IMR-90 (cell line): ENCODE measurements at regions not wholly inside any gene's neighbourhood (a gene's known extent, or its start where the extent isn't known, plus 50 kb on each side); places are given as distances from the start of the nearest gene placed in this dataset.

Experiments
- ATAC-seq: fragments of 200-7000 bp; cut with Tn5 transposase; 2 replicates; pipeline ENCODE4 v1.9.1; 2020; ENCODE audit warnings: low read depth, mild to moderate bottlenecking, moderate library complexity
- BruUV-seq: library from RNA; stranded (reverse); fragments of 400-500 nt; replicated peaks from 2 replicates; lab custom pipeline; 2021; lab: Mats Ljungman, UMichigan
- CTCF ChIA-PET: fragments of 300-600 bp; formaldehyde crosslinking; extraction: SDS; loops from one replicate; lab custom pipeline; 2021; ENCODE audit warnings: antibody characterized with exemption; lab: Yijun Ruan, JAX
- POLR2A ChIA-PET: fragments of 300-600 bp; sonication (Branson Sonifier 250); formaldehyde crosslinking; loops from one replicate; lab custom pipeline; 2022; ENCODE audit warnings: antibody characterized with exemption; ENCODE audit not compliant: unreplicated experiment; lab: Charles Lee
- DNase-seq: peaks from one replicate; pipeline ENCODE4 v3.0.0; 2013
- H2AFZ ChIP-seq: replicated peaks from 2 replicates; pipeline ENCODE3; 2013; ENCODE audit warnings: low read length, mild to moderate bottlenecking; ENCODE audit not compliant: poor library complexity
- H2AK5ac ChIP-seq: 2 replicates; pipeline ENCODE4 v1.6.1; 2013; ENCODE audit warnings: low read depth, low read length, inconsistent platforms
- H2AK9ac ChIP-seq: replicated peaks from 2 replicates; pipeline ENCODE3; 2013; ENCODE audit warnings: mild to moderate bottlenecking, low read depth, low read length, moderate library complexity; ENCODE audit not compliant: poor library complexity
- H2BK120ac ChIP-seq: 2 replicates; pipeline ENCODE4 v1.6.1; 2013; ENCODE audit warnings: low read depth, low read length, inconsistent platforms
- H2BK15ac ChIP-seq: 3 replicates; pipeline ENCODE4 v1.6.1; 2013; ENCODE audit warnings: low read depth, low read length, inconsistent platforms
- H2BK20ac ChIP-seq: 2 replicates; pipeline ENCODE4 v1.6.1; 2013; ENCODE audit warnings: low read depth, mild to moderate bottlenecking, inconsistent platforms, low read length, moderate library complexity
- H2BK5ac ChIP-seq: 2 replicates; pipeline ENCODE4 v1.6.1; 2013; ENCODE audit warnings: mild to moderate bottlenecking, low read depth, low read length, inconsistent platforms; ENCODE audit not compliant: poor library complexity, severe bottlenecking
- H3K14ac ChIP-seq: replicated peaks from 2 replicates; pipeline ENCODE4 v1.6.1; 2013; ENCODE audit warnings: low read depth, low read length, inconsistent platforms
- H3K18ac ChIP-seq: 2 replicates; pipeline ENCODE4 v1.6.1; 2013; ENCODE audit warnings: low read depth, low read length, control low read depth
- H3K23ac ChIP-seq: 2 replicates; pipeline ENCODE4 v1.6.1; 2013; ENCODE audit warnings: low read depth, low read length, inconsistent platforms
- H3K27ac ChIP-seq: 2 replicates; pipeline ENCODE4 v1.5.1; 2013; ENCODE audit warnings: mild to moderate bottlenecking, control low read depth, low read length; ENCODE audit not compliant: insufficient read depth
- H3K27me3 ChIP-seq: 2 replicates; pipeline ENCODE4 v1.6.1; 2013; ENCODE audit warnings: low read length; ENCODE audit not compliant: control insufficient read depth, insufficient read depth
- H3K36me3 ChIP-seq: 2 replicates; pipeline ENCODE4 v1.6.1; 2013; ENCODE audit warnings: low read length, mixed read lengths; ENCODE audit not compliant: control insufficient read depth, insufficient read depth
- H3K4ac ChIP-seq: 2 replicates; pipeline ENCODE4 v1.6.1; 2013; ENCODE audit warnings: low read depth, low read length, inconsistent platforms
- H3K4me1 ChIP-seq: 2 replicates; pipeline ENCODE4 v1.6.1; 2013; ENCODE audit warnings: low read length, mixed read lengths; ENCODE audit not compliant: control insufficient read depth, insufficient read depth
- H3K4me2 ChIP-seq: 2 replicates; pipeline ENCODE4 v1.6.1; 2013; ENCODE audit warnings: low read depth, mild to moderate bottlenecking, control low read depth, low read length, moderate library complexity
- H3K4me3 ChIP-seq: 2 replicates; pipeline ENCODE4 v1.5.1; 2013; ENCODE audit warnings: low read depth, mild to moderate bottlenecking, control low read depth, low read length, moderate library complexity; ENCODE audit not compliant: insufficient read depth
- H3K56ac ChIP-seq: 2 replicates; pipeline ENCODE4 v1.6.1; 2013; ENCODE audit warnings: low read length, inconsistent platforms; ENCODE audit not compliant: insufficient read depth; ENCODE audit errors: extremely low read depth
- H3K79me1 ChIP-seq, 2 experiments: 2 replicates each; pipeline ENCODE4 v1.6.1; 2013; ENCODE audit warnings: low read length in 2 of 2, inconsistent platforms in 1 of 2, low read depth in 1 of 2
- H3K9ac ChIP-seq: 2 replicates; pipeline ENCODE4 v1.6.1; 2013; ENCODE audit warnings: low read depth, low read length, control low read depth
- H3K9me1 ChIP-seq: 2 replicates; pipeline ENCODE4 v1.6.1; 2013; ENCODE audit warnings: low read length, inconsistent platforms; ENCODE audit not compliant: insufficient read depth
- H3K9me3 ChIP-seq: 2 replicates; pipeline ENCODE4 v1.6.1; 2013; ENCODE audit warnings: low read length; ENCODE audit not compliant: control insufficient read depth, insufficient read depth
- H4K20me1 ChIP-seq: 2 replicates; pipeline ENCODE4 v1.6.1; 2013; ENCODE audit warnings: low read length, inconsistent platforms; ENCODE audit not compliant: insufficient read depth
- H4K5ac ChIP-seq: 2 replicates; pipeline ENCODE4 v1.6.1; 2013; ENCODE audit warnings: mild to moderate bottlenecking, low read depth, low read length, control low read depth
- H4K8ac ChIP-seq, 2 experiments: 2 replicates each; pipeline ENCODE4 v1.6.1; 2013; ENCODE audit warnings: low read depth in 2 of 2, low read length in 2 of 2, control low read depth in 1 of 2, inconsistent platforms in 1 of 2
- H4K91ac ChIP-seq: 2 replicates; pipeline ENCODE4 v1.6.1; 2013; ENCODE audit warnings: low read depth, low read length, inconsistent platforms; ENCODE audit not compliant: insufficient read depth
- BHLHE40 ChIP-seq: fragments of 150-350 bp; IDR thresholded peaks from 2 replicates; pipeline ENCODE4 v1.6.1; 2016; ENCODE audit warnings: mild to moderate bottlenecking, low read depth, low read length
- CEBPB ChIP-seq: IDR thresholded peaks from 2 replicates; pipeline ENCODE4 v1.6.1; 2012; ENCODE audit warnings: low read depth, low read length, improper control_type of control experiment
- CHD1 ChIP-seq: IDR thresholded peaks from 2 replicates; pipeline ENCODE4 v1.6.1; 2012; ENCODE audit warnings: low read depth, low read length, improper control_type of control experiment
- ELK1 ChIP-seq: fragments of 150-350 bp; IDR thresholded peaks from 2 replicates; pipeline ENCODE4 v1.6.1; 2016; ENCODE audit warnings: low read depth, mild to moderate bottlenecking, low read length, moderate library complexity, borderline replicate concordance
- FOS ChIP-seq: fragments of 150-350 bp; IDR thresholded peaks from 2 replicates; pipeline ENCODE4 v1.6.1; 2016; ENCODE audit warnings: low read depth, low read length
- MAFK ChIP-seq: IDR thresholded peaks from 2 replicates; pipeline ENCODE4 v1.6.1; 2012; ENCODE audit warnings: low read depth, low read length, improper control_type of control experiment
- MAZ ChIP-seq: IDR thresholded peaks from 2 replicates; pipeline ENCODE4 v1.6.1; 2012; ENCODE audit warnings: low read depth, mild to moderate bottlenecking, low read length, improper control_type of control experiment, moderate library complexity, borderline replicate concordance
- MXI1 ChIP-seq: IDR thresholded peaks from 2 replicates; pipeline ENCODE4 v1.6.1; 2012; ENCODE audit warnings: low read depth, mild to moderate bottlenecking, low read length, moderate library complexity, borderline replicate concordance
- NFE2L2 ChIP-seq: fragments of 150-350 bp; IDR thresholded peaks from 2 replicates; pipeline ENCODE4 v1.6.1; 2016; ENCODE audit warnings: low read depth, mild to moderate bottlenecking, low read length
- POLR2A ChIP-seq: IDR thresholded peaks from 2 replicates; pipeline ENCODE4 v1.6.1; 2012; ENCODE audit warnings: mild to moderate bottlenecking, low read depth, low read length
- RAD21 ChIP-seq: IDR thresholded peaks from 2 replicates; pipeline ENCODE4 v1.6.1; 2012; ENCODE audit warnings: low read length, improper control_type of control experiment
- RCOR1 ChIP-seq: IDR thresholded peaks from 2 replicates; pipeline ENCODE4 v1.6.1; 2012; ENCODE audit warnings: mild to moderate bottlenecking, low read length, improper control_type of control experiment; ENCODE audit not compliant: insufficient replicate concordance
- RFX5 ChIP-seq: IDR thresholded peaks from 2 replicates; pipeline ENCODE4 v1.8.0; 2012; ENCODE audit warnings: low read depth, mild to moderate bottlenecking, low read length, moderate library complexity
- SMC3 ChIP-seq: fragments of 150-350 bp; IDR thresholded peaks from 2 replicates; pipeline ENCODE4 v1.6.1; 2016; ENCODE audit warnings: low read depth, mild to moderate bottlenecking, antibody characterized with exemption, low read length, moderate library complexity
- WGBS, 2 experiments: methylation state at CpG; one replicate each; pipeline versions ENCODE4 v1.1.5 to v1.1.7; 2013; ENCODE audit warnings: missing lambda C conversion rate in 2 of 2; ENCODE audit not compliant: insufficient read length in 1 of 2; ENCODE audit errors: extremely low coverage in 2 of 2; 5-methylcytosine and 5-hydroxymethylcytosine counted together
- dilution Hi-C: fragments of 300-500 bp; cut with HindIII; formaldehyde crosslinking; loops from one replicate; pipeline ENCODE4 v1.14.3; 2018; ENCODE audit warnings: low sequenced_read_pairs; ENCODE audit not compliant: unreplicated experiment
- in situ Hi-C: fragments of 300-500 bp; cut with MboI; formaldehyde crosslinking; loops from 3 replicates; pipeline ENCODE4 v1.14.3; 2019; ENCODE audit warnings: low sequenced_read_pairs, inconsistent platforms, mixed read lengths
- intact Hi-C: fragments of 100-400 bp; cut with micrococcal nuclease; formaldehyde crosslinking; loops from 2 replicates; pipeline ENCODE4 v1.10.0; 2022
- TF ChIP-seq, protein P1 (sequence below): conservative IDR thresholded peaks from 2 replicates; pipeline ENCODE4 v1.5.1; 2012; ENCODE audit warnings: mild to moderate bottlenecking, low read depth, low read length, improper control_type of control experiment
- TF ChIP-seq, protein P2 (sequence below): fragments of 150-350 bp; IDR thresholded peaks from 2 replicates; pipeline ENCODE4 v1.6.1; 2017; ENCODE audit warnings: mild to moderate bottlenecking, antibody characterized with exemption, low read length, low read depth

DNA sequence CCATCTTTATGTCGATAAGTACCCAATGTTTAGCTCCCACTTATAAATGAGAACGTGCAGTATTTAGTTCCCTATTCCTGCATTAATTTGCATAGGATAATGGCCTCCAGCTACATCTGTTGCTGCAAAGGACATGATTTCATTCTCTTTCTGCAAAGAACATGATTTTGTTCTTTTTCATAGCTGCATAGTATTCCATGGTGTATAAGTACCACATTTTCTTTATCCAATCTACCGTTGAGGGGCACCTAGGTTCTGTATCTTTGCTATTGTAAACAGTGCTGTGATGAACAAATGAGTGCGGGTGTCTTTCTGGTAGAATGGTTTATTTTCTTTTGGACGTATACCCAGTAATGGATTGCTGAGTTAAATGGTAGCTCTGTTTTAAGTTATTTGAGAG, 63.0 kb downstream of the HLX start:
- H3K9me3 ChIP-seq, result no peaks in the 10 kb centered on the region
- H3K18ac ChIP-seq, result no peak overlapping the region
- no peak overlapping the region for H2BK15ac ChIP-seq
- no peak overlapping the region for H4K8ac ChIP-seq
- no peaks in the 10 kb centered on the region for H3K36me3 ChIP-seq
- H3K4me2 ChIP-seq, result no peak overlapping the region
- BruUV-seq, result no TSS peak
- H3K4ac ChIP-seq, result no peak overlapping the region
- TF ChIP-seq FOS (no peak), POLR2A (no peak), RFX5 (no peak), RCOR1 (no peak), RAD21 (no peak), CHD1 (no peak), MAZ (no peak), MAFK (no peak), SMC3 (no peak), NFE2L2 (no peak), MXI1 (no peak), ELK1 (no peak), BHLHE40 (no peak), CEBPB (no peak)
- TF ChIP-seq, protein P1, sequence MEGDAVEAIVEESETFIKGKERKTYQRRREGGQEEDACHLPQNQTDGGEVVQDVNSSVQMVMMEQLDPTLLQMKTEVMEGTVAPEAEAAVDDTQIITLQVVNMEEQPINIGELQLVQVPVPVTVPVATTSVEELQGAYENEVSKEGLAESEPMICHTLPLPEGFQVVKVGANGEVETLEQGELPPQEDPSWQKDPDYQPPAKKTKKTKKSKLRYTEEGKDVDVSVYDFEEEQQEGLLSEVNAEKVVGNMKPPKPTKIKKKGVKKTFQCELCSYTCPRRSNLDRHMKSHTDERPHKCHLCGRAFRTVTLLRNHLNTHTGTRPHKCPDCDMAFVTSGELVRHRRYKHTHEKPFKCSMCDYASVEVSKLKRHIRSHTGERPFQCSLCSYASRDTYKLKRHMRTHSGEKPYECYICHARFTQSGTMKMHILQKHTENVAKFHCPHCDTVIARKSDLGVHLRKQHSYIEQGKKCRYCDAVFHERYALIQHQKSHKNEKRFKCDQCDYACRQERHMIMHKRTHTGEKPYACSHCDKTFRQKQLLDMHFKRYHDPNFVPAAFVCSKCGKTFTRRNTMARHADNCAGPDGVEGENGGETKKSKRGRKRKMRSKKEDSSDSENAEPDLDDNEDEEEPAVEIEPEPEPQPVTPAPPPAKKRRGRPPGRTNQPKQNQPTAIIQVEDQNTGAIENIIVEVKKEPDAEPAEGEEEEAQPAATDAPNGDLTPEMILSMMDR, result no peak
- TF ChIP-seq, protein P2, sequence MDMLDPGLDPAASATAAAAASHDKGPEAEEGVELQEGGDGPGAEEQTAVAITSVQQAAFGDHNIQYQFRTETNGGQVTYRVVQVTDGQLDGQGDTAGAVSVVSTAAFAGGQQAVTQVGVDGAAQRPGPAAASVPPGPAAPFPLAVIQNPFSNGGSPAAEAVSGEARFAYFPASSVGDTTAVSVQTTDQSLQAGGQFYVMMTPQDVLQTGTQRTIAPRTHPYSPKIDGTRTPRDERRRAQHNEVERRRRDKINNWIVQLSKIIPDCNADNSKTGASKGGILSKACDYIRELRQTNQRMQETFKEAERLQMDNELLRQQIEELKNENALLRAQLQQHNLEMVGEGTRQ, result no peak
- no peak overlapping the region for H2BK20ac ChIP-seq
- no peak overlapping the region for H2BK120ac ChIP-seq
- no peak overlapping the region for H4K5ac ChIP-seq
- no peak overlapping the region for H2AFZ ChIP-seq
- no peak for ATAC-seq
- H3K9me1 ChIP-seq, result no peaks in the 10 kb centered on the region
- intact Hi-C loops (loop anchor here (2.0 kb wide), 1 partner anchor 29 kb away; no protein-coding TSS in a partner anchor), in situ Hi-C loops (no loop called here), dilution Hi-C loops (no loop called here)
- no peak overlapping the region for H2AK9ac ChIP-seq
- CTCF ChIA-PET, result no interaction called here
- no peak overlapping the region for H3K23ac ChIP-seq
- no peak overlapping the region for H3K9ac ChIP-seq
- H4K20me1 ChIP-seq, result no peaks in the 10 kb centered on the region
- no peak overlapping the region for H4K91ac ChIP-seq
- POLR2A ChIA-PET, result no interaction called here
- no peak overlapping the region for H2AK5ac ChIP-seq
- H2BK5ac ChIP-seq, result no peak overlapping the region
- no peaks in the 10 kb centered on the region for H3K79me1 ChIP-seq
- no peak overlapping the region for H3K27ac ChIP-seq
- DNase-seq, result no peak
- H3K4me1 ChIP-seq, result peaks cover 2% of the 10 kb centered on the region; the same call in 1 of the 2 replicates
- H3K56ac ChIP-seq, result no peak overlapping the region
- WGBS, 2 experiments, result 100% methylated on average over 1 of the region's 5 CpGs; no CpG with 5 or more reads in 1 of the 2 experiments
- H3K4me3 ChIP-seq, result no peak overlapping the region
- no peaks in the 10 kb centered on the region; the same call in 1 of the 2 replicates for H3K27me3 ChIP-seq
- H3K14ac ChIP-seq, result no peak overlapping the region
